RWPE2 (cell line): ENCODE measurements at regions not wholly inside any gene's neighbourhood (a gene's known extent, or its start where the extent isn't known, plus 50 kb on each side); places are given as distances from the start of the nearest gene placed in this dataset.
"Not testable (repeated sequence)": the region's sequence is repeated elsewhere in the genome, so short reads cannot be mapped to it uniquely, and the experiment has no call there.

Experiments
- ATAC-seq: fragments of 200-7000 bp; cut with Tn5 transposase; 3 replicates; pipeline ENCODE4 v1.9.1; 2021; ENCODE audit warnings: low read depth
- DNase-seq: peaks from one replicate; pipeline ENCODE4 v3.0.0-alpha.2; 2020; ENCODE audit warnings: low spot score
- H3K27ac ChIP-seq: fragments of 450-650 bp; 2 replicates; pipeline ENCODE4 v1.5.1; 2017; ENCODE audit warnings: mild to moderate bottlenecking; ENCODE audit not compliant: poor library complexity, severe bottlenecking
- H3K27me3 ChIP-seq: fragments of 250-450 bp; sonication (Bioruptor Pico); 2 replicates; pipeline ENCODE4 v1.5.1; 2021; ENCODE audit warnings: mild to moderate bottlenecking, moderate library complexity; ENCODE audit not compliant: insufficient read depth, poor library complexity, severe bottlenecking
- H3K36me3 ChIP-seq: fragments of 250-450 bp; sonication (Bioruptor Pico); 2 replicates; pipeline ENCODE4 v1.5.1; 2020; ENCODE audit warnings: low read depth, mild to moderate bottlenecking, moderate library complexity
- H3K4me1 ChIP-seq: fragments of 250-450 bp; sonication (Bioruptor Pico); 2 replicates; pipeline ENCODE4 v1.5.1; 2021; ENCODE audit warnings: mild to moderate bottlenecking, moderate library complexity; ENCODE audit not compliant: insufficient read depth, poor library complexity, severe bottlenecking
- H3K4me3 ChIP-seq: fragments of 250-450 bp; sonication (Bioruptor Pico); 2 replicates; pipeline ENCODE4 v1.5.1; 2021; ENCODE audit warnings: mild to moderate bottlenecking, moderate library complexity; ENCODE audit not compliant: severe bottlenecking
- H3K9me3 ChIP-seq: fragments of 250-450 bp; sonication (Bioruptor Pico); 2 replicates; pipeline ENCODE4 v1.5.1; 2021; ENCODE audit warnings: mild to moderate bottlenecking, moderate library complexity; ENCODE audit not compliant: severe bottlenecking
- TF ChIP-seq, protein P1 (sequence below): fragments of 450-650 bp; IDR thresholded peaks from one replicate; pipeline ENCODE4 v1.5.1; 2017; ENCODE audit warnings: mild to moderate bottlenecking, moderate library complexity; ENCODE audit not compliant: poor library complexity, severe bottlenecking

DNA sequence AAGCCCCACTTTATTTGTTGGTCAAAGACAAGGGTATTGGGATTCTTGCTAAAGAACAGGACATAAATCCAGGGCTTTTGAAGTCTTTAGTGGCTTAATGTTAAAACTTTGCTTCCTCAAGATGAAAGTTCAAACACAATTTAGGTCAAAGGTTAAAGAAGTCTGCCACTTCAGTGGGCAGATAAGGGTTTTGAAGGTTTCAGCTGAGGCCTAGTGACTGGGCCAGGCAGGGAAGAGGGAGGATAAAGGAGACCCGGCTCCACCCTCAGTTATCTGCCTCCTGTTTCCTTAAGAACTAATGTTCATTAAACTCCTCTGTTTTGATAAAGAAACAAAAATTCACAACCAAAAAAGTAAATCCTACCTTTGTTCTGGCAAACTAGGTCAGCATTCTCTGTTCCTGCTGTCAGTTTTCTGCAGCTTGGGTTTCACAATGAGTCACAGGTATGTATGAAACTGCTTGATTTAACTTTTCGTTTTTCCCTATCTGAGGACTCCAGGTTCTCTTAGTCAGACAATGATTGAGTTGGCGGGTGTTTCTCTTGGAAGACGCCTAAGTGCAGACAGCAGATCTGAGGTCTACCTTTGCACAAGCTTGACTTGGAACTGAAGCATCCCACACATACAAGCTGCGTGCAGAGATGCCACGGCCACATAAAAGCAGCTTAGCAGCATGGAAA lies 208.3 kb downstream of the EXOC5 start:
- peak; percentile 71 for ATAC-seq
- Histone ChIP-seq H3K36me3 (no peaks in the 10 kb centered on the region), H3K4me1 (peaks cover 3% of the 10 kb centered on the region), H3K4me3 (no peak overlapping the region), H3K27me3 (peaks cover 4% of the 10 kb centered on the region), H3K9me3 (no peaks in the 10 kb centered on the region), H3K27ac (no peak overlapping the region)
- TF ChIP-seq, protein P1, sequence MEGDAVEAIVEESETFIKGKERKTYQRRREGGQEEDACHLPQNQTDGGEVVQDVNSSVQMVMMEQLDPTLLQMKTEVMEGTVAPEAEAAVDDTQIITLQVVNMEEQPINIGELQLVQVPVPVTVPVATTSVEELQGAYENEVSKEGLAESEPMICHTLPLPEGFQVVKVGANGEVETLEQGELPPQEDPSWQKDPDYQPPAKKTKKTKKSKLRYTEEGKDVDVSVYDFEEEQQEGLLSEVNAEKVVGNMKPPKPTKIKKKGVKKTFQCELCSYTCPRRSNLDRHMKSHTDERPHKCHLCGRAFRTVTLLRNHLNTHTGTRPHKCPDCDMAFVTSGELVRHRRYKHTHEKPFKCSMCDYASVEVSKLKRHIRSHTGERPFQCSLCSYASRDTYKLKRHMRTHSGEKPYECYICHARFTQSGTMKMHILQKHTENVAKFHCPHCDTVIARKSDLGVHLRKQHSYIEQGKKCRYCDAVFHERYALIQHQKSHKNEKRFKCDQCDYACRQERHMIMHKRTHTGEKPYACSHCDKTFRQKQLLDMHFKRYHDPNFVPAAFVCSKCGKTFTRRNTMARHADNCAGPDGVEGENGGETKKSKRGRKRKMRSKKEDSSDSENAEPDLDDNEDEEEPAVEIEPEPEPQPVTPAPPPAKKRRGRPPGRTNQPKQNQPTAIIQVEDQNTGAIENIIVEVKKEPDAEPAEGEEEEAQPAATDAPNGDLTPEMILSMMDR: no peak
- no peak for DNase-seq

DNA sequence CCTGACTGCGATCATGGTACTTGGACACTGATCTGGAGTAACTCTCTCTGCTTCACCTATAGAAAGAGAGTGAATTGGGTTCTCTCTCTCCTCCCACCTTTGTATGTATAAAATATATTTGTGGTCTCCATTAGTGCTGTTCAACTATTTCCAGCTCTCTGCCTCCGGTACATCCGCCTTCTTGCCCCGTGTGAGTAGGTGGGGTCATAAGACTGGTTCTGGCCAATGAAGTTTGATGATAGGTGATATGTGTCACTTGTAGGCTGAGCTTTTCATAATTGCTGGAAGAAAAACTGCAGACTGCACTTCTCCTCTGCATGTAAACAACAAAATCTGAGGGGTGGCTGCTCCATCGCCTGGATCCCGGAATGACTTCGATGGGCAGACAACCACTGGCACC lies 210.4 kb downstream of the EXOC5 start:
- no peak overlapping the region for H3K27ac ChIP-seq
- no peak for DNase-seq

DNA sequence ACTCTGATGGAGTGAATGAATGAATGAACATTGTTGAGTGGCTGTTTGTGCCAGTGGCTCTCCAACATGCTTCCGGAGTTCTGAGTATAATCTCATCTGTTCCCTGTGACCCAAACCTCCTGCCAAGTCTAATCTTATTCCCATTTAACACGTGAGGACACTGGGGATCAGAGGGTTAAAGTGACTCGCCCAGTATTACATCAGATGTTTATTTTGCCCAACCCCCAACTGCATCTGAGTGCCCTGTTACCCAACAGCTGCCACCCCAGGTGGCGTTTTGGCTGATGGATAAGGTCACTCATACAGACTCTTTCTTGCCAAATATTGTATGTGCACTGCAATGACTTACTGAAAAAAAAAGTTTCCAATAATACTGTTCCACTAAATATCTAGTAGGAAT lies 210.9 kb downstream of the EXOC5 start:
- H3K4me1 ChIP-seq: peaks cover 3% of the 10 kb centered on the region
- ATAC-seq (no peak), DNase-seq (no peak)
- TF ChIP-seq, protein P1: no peak
- H3K27me3 ChIP-seq: no peaks in the 10 kb centered on the region
- H3K27ac ChIP-seq: no peak overlapping the region
- H3K9me3 ChIP-seq: no peaks in the 10 kb centered on the region
- no peak overlapping the region for H3K4me3 ChIP-seq
- H3K36me3 ChIP-seq: no peaks in the 10 kb centered on the region

More for the DNA sequence above, 210.4 kb downstream of the EXOC5 start:
- Histone ChIP-seq H3K4me1 (peaks cover 3% of the 10 kb centered on the region), H3K9me3 (no peaks in the 10 kb centered on the region), H3K4me3 (no peak overlapping the region), H3K36me3 (no peaks in the 10 kb centered on the region), H3K27me3 (no peaks in the 10 kb centered on the region)
- ATAC-seq: no peak
- TF ChIP-seq, protein P1: no peak

DNA sequence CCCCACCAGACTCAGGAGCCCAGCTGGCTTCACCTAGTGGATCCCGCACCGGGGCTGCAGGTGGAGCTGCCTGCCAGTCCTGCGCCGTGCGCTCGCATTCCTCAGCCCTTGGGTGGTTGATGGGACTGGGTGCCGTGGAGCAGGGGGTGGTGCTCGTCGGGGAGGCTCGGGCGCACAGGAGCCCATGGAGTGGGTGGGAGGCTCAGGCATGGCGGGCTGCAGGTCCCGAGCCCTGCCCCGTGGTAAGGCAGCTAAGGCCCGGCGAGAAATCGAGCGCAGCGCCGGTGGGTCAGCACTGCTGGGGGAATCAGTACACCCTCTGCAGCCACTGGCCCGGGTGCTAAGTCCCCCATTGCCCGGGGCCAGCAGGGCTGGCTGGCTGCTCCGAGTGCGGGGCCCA lies 212.2 kb downstream of the EXOC5 start:
- not testable (repeated sequence) for H3K36me3 ChIP-seq, H3K9me3 ChIP-seq, H3K27me3 ChIP-seq, DNase-seq, H3K27ac ChIP-seq, H3K4me1 ChIP-seq, H3K4me3 ChIP-seq, ATAC-seq

DNA sequence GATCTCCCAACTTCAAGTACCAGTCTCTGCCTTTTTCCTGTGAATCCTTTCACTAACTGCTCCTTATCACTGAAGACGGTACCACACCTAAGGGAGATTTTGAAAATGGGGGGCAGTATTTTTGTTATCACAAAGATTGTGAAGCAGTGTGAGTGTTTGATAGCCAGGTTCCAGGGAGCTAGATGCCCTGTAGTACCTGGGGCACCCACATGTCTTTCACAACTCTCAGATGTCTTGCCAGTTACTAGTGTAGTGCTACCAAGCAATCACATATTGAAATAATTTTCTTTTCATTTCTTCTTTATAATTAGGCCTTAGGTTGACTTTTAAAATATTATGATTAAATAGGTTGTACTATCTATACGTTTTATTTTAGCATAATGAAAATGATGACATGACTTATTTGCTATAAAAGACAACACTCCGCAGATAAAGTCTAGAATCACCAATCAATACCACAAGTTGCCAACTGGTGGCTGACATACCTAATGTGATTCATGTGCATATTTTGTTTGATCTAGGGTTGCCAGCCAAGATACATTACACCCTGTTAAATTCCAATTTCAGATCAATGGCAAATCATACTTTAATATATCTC lies 215.9 kb downstream of the EXOC5 start:
- Histone ChIP-seq H3K27me3 (peaks cover 7% of the 10 kb centered on the region), H3K4me3 (no peak overlapping the region), H3K27ac (no peak overlapping the region), H3K9me3 (no peaks in the 10 kb centered on the region), H3K36me3 (no peaks in the 10 kb centered on the region), H3K4me1 (no peaks in the 10 kb centered on the region)
- TF ChIP-seq, protein P1: no peak
- ATAC-seq: no peak
- no peak for DNase-seq
